Suprapubic skin (tissue), 4 donors: ENCODE measurements at regions not wholly inside any gene's neighbourhood (a gene's known extent, or its start where the extent isn't known, plus 50 kb on each side); places are given as distances from the start of the nearest gene placed in this dataset.

ENCODE experiments used
- DNase-seq, 2 donors: peaks; one replicate each; pipeline ENCODE4 v3.0.0-alpha.2; 2019; ENCODE audit warnings: low spot score in 2 of 2
- H3K27ac ChIP-seq: fragments of 200-600 bp; sonication (generic); one replicate; pipeline ENCODE4 v1.5.1; 2019
- H3K27me3 ChIP-seq: fragments of 200-600 bp; sonication (generic); one replicate; pipeline ENCODE4 v1.5.1; 2019
- H3K36me3 ChIP-seq: fragments of 200-600 bp; sonication (generic); one replicate; pipeline ENCODE4 v1.5.1; 2019
- H3K4me1 ChIP-seq: fragments of 200-600 bp; sonication (generic); one replicate; pipeline ENCODE4 v1.5.1; 2019
- H3K4me3 ChIP-seq: fragments of 200-600 bp; sonication (generic); one replicate; pipeline ENCODE4 v1.5.1; 2019; ENCODE audit warnings: mild to moderate bottlenecking
- H3K9me3 ChIP-seq: fragments of 200-600 bp; sonication (generic); one replicate; pipeline ENCODE4 v1.5.1; 2019
- CTCF ChIP-seq, 2 donors: fragments of 200-600 bp in 1 of 2; fragments of 450-650 bp in 1 of 2; sonication (generic) in 1 of 2; IDR thresholded peaks; one replicate each; pipeline ENCODE4 v1.5.1; 2016 to 2019; ENCODE audit warnings: antibody characterized with exemption in 2 of 2, mild to moderate bottlenecking in 1 of 2, moderate library complexity in 1 of 2
- EP300 ChIP-seq: sonication (generic); formaldehyde crosslinking; IDR thresholded peaks from one replicate; pipeline ENCODE4 v1.6.1; 2017; ENCODE audit warnings: antibody characterized with exemption
- POLR2A ChIP-seq, 2 donors: fragments of 450-650 bp; IDR thresholded peaks; one replicate each; pipeline ENCODE4 v1.6.1; 2017; ENCODE audit warnings: antibody characterized with exemption in 2 of 2, mild to moderate bottlenecking in 2 of 2, moderate library complexity in 2 of 2
- POLR2AphosphoS5 ChIP-seq, 3 donors: sonication (generic); formaldehyde crosslinking; IDR thresholded peaks; one replicate each; pipeline ENCODE4 v1.6.1; 2017; ENCODE audit warnings: antibody characterized with exemption in 3 of 3
- WGBS: methylation state at CpG from one replicate; pipeline ENCODE4 v1.1.5; 2018; 5-methylcytosine and 5-hydroxymethylcytosine counted together

DNA sequence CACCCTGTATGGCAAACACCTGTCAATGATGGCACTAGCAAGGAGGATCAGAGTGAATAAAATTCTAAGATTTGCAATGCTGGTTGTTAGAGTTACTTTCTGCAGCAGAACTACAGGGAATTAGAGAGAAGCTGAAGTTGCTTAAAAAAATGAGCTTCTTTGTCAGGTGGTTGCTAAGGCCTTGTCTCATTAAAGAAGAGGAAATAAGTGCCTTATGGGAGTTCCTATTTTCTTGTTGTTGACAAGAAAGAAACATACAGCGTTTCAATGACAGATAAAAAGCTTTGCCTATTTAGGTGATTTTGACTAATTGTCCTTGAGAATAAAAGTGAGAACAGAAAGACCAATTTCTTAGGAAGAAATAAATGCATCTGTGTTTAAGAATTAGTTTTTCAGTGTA is 106.0 kb upstream of the ARHGAP24 start:
- H3K9me3 ChIP-seq: no peaks in the 10 kb centered on the region
- WGBS: 58% methylated on average over 1 of the region's 1 CpG

GRCh38 chr4:85369703-85370380 is 105.1 kb upstream of the ARHGAP24 start:
- DNase-seq: no peak
- TF ChIP-seq EP300 (no peak), POLR2AphosphoS5 (IDR thresholded peaks at IDR 0.05) (no peak), POLR2A (IDR thresholded peaks at IDR 0.05) (no peak), CTCF (IDR thresholded peaks at IDR 0.05) (no peak)
- H3K4me3 ChIP-seq: no peak overlapping the region
- 83% methylated on average over 7 of the region's 7 CpGs for WGBS
- no peaks in the 10 kb centered on the region for H3K27me3 ChIP-seq
- no peak overlapping the region for H3K27ac ChIP-seq
- H3K36me3 ChIP-seq: no peaks in the 10 kb centered on the region
- no peaks in the 10 kb centered on the region for H3K9me3 ChIP-seq
- no peaks in the 10 kb centered on the region for H3K4me1 ChIP-seq

More for the DNA sequence above, 106.0 kb upstream of the ARHGAP24 start:
- Histone ChIP-seq H3K4me1 (no peaks in the 10 kb centered on the region), H3K27ac (no peak overlapping the region), H3K27me3 (no peaks in the 10 kb centered on the region), H3K4me3 (no peak overlapping the region), H3K36me3 (no peaks in the 10 kb centered on the region)
- no peak for DNase-seq
- TF ChIP-seq EP300 (no peak), POLR2A (IDR thresholded peaks at IDR 0.05) (no peak), POLR2AphosphoS5 (IDR thresholded peaks at IDR 0.05) (no peak), CTCF (IDR thresholded peaks at IDR 0.05) (no peak)

DNA sequence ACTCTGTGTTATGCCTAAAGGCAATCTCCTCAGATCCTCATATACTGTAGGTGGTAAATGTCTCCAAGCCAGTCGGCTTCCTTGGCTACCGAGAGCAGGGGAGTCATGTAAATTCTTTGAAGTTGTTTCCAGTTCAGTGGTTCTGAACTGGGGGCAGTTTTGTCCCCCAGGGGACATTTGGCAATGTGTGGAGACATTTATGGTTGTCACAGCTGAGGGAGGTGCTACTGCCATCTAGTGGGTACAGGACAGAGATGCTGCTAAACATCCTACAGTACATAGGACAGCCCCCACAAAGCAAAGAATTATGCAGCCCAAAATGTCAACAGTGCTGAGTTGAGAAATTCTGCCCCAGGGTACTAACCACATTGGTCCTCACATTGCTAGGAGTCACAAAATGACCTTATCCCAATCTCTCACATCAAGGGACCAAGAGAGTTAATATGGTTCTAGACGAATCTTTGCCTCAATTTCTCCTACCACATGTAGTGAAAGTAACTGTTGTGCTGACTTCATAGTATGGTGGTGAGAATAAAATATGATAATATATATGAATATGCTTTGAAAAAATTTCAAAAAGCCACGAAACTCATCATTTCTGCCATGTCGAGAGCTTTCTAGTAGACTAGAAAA is 104.4 kb upstream of the ARHGAP24 start:
- Histone ChIP-seq H3K4me3 (no peak overlapping the region), H3K4me1 (no peaks in the 10 kb centered on the region), H3K36me3 (no peaks in the 10 kb centered on the region), H3K9me3 (no peaks in the 10 kb centered on the region), H3K27me3 (no peaks in the 10 kb centered on the region), H3K27ac (no peak overlapping the region)
- TF ChIP-seq POLR2A (IDR thresholded peaks at IDR 0.05) (no peak), CTCF (IDR thresholded peaks at IDR 0.05) (peak in 1 of 2 donors; percentile 66)
- WGBS: 54% methylated on average over 5 of the region's 5 CpGs
- no peak for DNase-seq

- no peaks in the 10 kb centered on the region for H3K9me3 ChIP-seq
- no peak overlapping the region for H3K4me3 ChIP-seq
- no peak for DNase-seq
- H3K36me3 ChIP-seq: no peaks in the 10 kb centered on the region
- 86% methylated on average over 4 of the region's 4 CpGs for WGBS
- no peak overlapping the region for H3K27ac ChIP-seq
- no peaks in the 10 kb centered on the region for H3K27me3 ChIP-seq
- H3K4me1 ChIP-seq: no peaks in the 10 kb centered on the region
- TF ChIP-seq POLR2AphosphoS5 (IDR thresholded peaks at IDR 0.05) (no peak), CTCF (IDR thresholded peaks at IDR 0.05) (no peak)
Observed at GRCh38 chr4:85372966-85373365, 102.0 kb upstream of the ARHGAP24 start.

- H3K4me3 ChIP-seq: no peak overlapping the region
- H3K27ac ChIP-seq: no peak overlapping the region
- WGBS: 89% methylated on average over 3 of the region's 3 CpGs
- no peaks in the 10 kb centered on the region for H3K9me3 ChIP-seq
- H3K36me3 ChIP-seq: no peaks in the 10 kb centered on the region
- no peak for TF ChIP-seq CTCF (IDR thresholded peaks at IDR 0.05)
- no peak for TF ChIP-seq EP300
- TF ChIP-seq POLR2AphosphoS5 (IDR thresholded peaks at IDR 0.05): no peak
- no peak for TF ChIP-seq POLR2A (IDR thresholded peaks at IDR 0.05)
- no peaks in the 10 kb centered on the region for H3K4me1 ChIP-seq
- no peak for DNase-seq
- H3K27me3 ChIP-seq: no peaks in the 10 kb centered on the region
Observed at GRCh38 chr4:85376285-85376684, 98.7 kb upstream of the ARHGAP24 start.
